OCI-LY7 (cell line): ENCODE measurements at regions not wholly inside any gene's neighbourhood (a gene's known extent, or its start where the extent isn't known, plus 50 kb on each side); places are given as distances from the start of the nearest gene placed in this dataset.

Source experiments
- EZH2phosphoT487 ChIP-seq: fragments of 200-600 bp; sonication (generic); IDR thresholded peaks from 2 replicates; pipeline ENCODE4 v1.6.1; 2018; ENCODE audit warnings: low read depth, borderline replicate concordance, mild to moderate bottlenecking, mixed run types, antibody characterized with exemption, low read length, moderate library complexity, mixed read lengths
- TF ChIP-seq, protein P1 (sequence below): fragments of 200-600 bp; sonication (generic); conservative IDR thresholded peaks from 2 replicates; pipeline ENCODE4 v1.5.1; 2014; ENCODE audit warnings: mild to moderate bottlenecking, antibody characterized with exemption, low read length, moderate library complexity, mixed read lengths

DNA sequence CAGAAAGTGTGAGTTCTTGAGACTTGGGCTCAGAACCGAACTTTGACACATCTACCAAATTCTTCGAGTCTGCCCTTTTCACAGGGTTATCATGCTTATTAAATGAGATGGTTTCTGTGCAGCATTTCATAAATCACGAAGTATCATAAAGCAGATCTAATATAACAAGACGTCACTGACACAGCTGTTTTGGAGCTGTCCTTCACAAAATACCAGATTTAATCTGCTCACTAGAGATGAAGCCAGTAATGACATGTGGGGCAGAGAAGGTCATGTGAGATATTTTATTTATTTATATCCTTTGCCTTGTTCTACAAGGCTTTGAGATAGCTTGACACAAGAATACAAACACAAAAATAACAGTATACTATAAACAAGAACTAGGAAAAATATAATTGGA lies 127.0 kb downstream of the RPAP3 start:
- TF ChIP-seq, protein P1, sequence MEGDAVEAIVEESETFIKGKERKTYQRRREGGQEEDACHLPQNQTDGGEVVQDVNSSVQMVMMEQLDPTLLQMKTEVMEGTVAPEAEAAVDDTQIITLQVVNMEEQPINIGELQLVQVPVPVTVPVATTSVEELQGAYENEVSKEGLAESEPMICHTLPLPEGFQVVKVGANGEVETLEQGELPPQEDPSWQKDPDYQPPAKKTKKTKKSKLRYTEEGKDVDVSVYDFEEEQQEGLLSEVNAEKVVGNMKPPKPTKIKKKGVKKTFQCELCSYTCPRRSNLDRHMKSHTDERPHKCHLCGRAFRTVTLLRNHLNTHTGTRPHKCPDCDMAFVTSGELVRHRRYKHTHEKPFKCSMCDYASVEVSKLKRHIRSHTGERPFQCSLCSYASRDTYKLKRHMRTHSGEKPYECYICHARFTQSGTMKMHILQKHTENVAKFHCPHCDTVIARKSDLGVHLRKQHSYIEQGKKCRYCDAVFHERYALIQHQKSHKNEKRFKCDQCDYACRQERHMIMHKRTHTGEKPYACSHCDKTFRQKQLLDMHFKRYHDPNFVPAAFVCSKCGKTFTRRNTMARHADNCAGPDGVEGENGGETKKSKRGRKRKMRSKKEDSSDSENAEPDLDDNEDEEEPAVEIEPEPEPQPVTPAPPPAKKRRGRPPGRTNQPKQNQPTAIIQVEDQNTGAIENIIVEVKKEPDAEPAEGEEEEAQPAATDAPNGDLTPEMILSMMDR: no peak
- no peak for TF ChIP-seq EZH2phosphoT487
